ENCODE measurements at regions not wholly inside any gene's neighbourhood (a gene's known extent, or its start where the extent isn't known, plus 50 kb on each side); places are given as distances from the start of the nearest gene placed in this dataset.

DNA sequence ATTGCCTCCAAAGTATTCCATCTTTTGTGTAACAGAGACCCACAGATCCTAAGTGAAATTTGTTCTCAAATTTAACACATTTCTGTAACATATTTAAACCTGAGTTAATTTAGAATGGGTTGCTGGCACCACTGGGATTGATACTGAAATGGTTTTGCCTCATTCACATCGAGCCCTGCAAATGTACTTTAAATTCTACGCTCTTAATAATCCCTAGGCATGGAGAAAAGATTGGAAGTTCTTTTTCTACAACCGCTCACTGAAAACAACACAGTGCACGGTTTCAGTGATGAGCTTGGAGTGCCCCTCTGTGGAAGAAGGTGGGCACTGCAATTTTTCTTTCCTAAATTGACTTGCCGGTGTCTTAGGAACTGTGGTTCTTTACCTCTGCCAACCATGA, 109.9 kb upstream of the ATP11B start:
- TF ChIP-seq, protein P1, sequence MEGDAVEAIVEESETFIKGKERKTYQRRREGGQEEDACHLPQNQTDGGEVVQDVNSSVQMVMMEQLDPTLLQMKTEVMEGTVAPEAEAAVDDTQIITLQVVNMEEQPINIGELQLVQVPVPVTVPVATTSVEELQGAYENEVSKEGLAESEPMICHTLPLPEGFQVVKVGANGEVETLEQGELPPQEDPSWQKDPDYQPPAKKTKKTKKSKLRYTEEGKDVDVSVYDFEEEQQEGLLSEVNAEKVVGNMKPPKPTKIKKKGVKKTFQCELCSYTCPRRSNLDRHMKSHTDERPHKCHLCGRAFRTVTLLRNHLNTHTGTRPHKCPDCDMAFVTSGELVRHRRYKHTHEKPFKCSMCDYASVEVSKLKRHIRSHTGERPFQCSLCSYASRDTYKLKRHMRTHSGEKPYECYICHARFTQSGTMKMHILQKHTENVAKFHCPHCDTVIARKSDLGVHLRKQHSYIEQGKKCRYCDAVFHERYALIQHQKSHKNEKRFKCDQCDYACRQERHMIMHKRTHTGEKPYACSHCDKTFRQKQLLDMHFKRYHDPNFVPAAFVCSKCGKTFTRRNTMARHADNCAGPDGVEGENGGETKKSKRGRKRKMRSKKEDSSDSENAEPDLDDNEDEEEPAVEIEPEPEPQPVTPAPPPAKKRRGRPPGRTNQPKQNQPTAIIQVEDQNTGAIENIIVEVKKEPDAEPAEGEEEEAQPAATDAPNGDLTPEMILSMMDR (conservative IDR thresholded peaks at IDR 0.05; ENCODE audit: low read length) = peak; percentile 99
- TF ChIP-seq EZH2phosphoT487 (IDR thresholded peaks at IDR 0.05; ENCODE audit: borderline replicate concordance, low read depth, low read length) = no peak
- no peaks in the 10 kb centered on the region for H3K9me3 ChIP-seq (ENCODE audit: low read length)
- intact Hi-C loops (cut with micrococcal nuclease; ENCODE audit: unreplicated experiment) = loop anchor here (1.0 to 10.0 kb wide), 7 partner anchors 65 to 1579 kb away; no protein-coding TSS in a partner anchor
- peak overlapping the region; percentile 95 for H2AFZ ChIP-seq (ENCODE audit: low read length)
- CTCF ChIA-PET (ENCODE audit: unreplicated experiment) = interaction anchor here (1.1 kb wide), 2 partner anchors 30 to 65 kb away, joined by 3 to 4 read pairs; no protein-coding TSS in a partner anchor
- peak overlapping the region; percentile 54 for H3K27ac ChIP-seq (ENCODE audit: low read depth, low read length, poor library complexity, severe bottlenecking)
- no TSS peak for BruUV-seq (replicated peaks)
- H3K4me1 ChIP-seq (ENCODE audit: insufficient read depth, low read length, poor library complexity, severe bottlenecking) = peaks cover 12% of the 10 kb centered on the region
- no peaks in the 10 kb centered on the region for H4K20me1 ChIP-seq (ENCODE audit: insufficient read depth, low read length)
- no peaks in the 10 kb centered on the region for H3K79me2 ChIP-seq (ENCODE audit: insufficient read depth, low read depth, low read length)
- no peaks in the 10 kb centered on the region for H3K36me3 ChIP-seq (ENCODE audit: insufficient read depth, low read length)
- H3K4me2 ChIP-seq (ENCODE audit: low read length) = peak overlapping the region; percentile 75
- H3K4me3 ChIP-seq (ENCODE audit: low read depth, low read length, poor library complexity, severe bottlenecking) = no peak overlapping the region
- POLR2A ChIA-PET = interaction anchor here (0.6 to 1.2 kb wide), 6 partner anchors 11 to 291 kb away, joined by 3 to 4 read pairs (median 3); no protein-coding TSS in a partner anchor
- DNase-seq (ENCODE audit: low spot score) = peak; percentile 77
- H3K9me2 ChIP-seq (ENCODE audit: insufficient read depth, low read length) = no peaks in the 10 kb centered on the region

DNA sequence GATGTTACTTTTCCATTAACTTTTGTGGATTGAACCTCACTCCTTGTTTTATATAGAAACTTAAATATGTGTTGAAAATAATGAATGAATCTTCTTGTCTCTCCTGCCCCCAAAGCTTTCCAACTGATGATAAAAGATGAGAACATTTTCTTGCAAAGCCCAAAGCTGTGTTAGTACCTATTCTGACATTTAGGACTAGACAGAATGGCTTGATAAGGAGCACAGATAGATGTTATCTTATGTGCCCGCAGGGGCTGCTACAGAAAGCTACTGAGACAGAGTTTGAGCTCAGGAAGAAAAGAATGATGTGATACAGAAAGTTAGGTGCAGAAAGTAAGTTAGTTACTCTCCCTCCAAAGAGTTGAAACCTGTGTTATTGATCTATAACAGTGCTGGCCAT, 109.4 kb upstream of the ATP11B start:
- Histone ChIP-seq H4K20me1 (ENCODE audit: insufficient read depth, low read length) (no peaks in the 10 kb centered on the region), H3K4me2 (ENCODE audit: low read length) (peak overlapping the region; percentile 10), H3K4me3 (ENCODE audit: low read depth, low read length, poor library complexity, severe bottlenecking) (no peak overlapping the region), H3K9me2 (ENCODE audit: insufficient read depth, low read length) (no peaks in the 10 kb centered on the region), H2AFZ (ENCODE audit: low read length) (peak overlapping the region; percentile 95), H3K36me3 (ENCODE audit: insufficient read depth, low read length) (no peaks in the 10 kb centered on the region), H3K27ac (ENCODE audit: low read depth, low read length, poor library complexity, severe bottlenecking) (no peak overlapping the region), H3K79me2 (ENCODE audit: insufficient read depth, low read depth, low read length) (no peaks in the 10 kb centered on the region), H3K4me1 (ENCODE audit: insufficient read depth, low read length, poor library complexity, severe bottlenecking) (peaks cover 12% of the 10 kb centered on the region), H3K9me3 (ENCODE audit: low read length) (no peaks in the 10 kb centered on the region)
- ChIA-PET POLR2A (interaction anchor here (0.6 to 1.2 kb wide), 6 partner anchors 11 to 291 kb away, joined by 3 to 4 read pairs (median 3); no protein-coding TSS in a partner anchor), CTCF (ENCODE audit: unreplicated experiment) (interaction anchor here (1.1 kb wide), 2 partner anchors 30 to 66 kb away, joined by 3 to 4 read pairs; no protein-coding TSS in a partner anchor)
- TF ChIP-seq, protein P1 (conservative IDR thresholded peaks at IDR 0.05; ENCODE audit: low read length) = peak; percentile 4; the same call in 1 of the 2 replicates
- TF ChIP-seq EZH2phosphoT487 (IDR thresholded peaks at IDR 0.05; ENCODE audit: borderline replicate concordance, low read depth, low read length) = no peak
- intact Hi-C loops (cut with micrococcal nuclease; ENCODE audit: unreplicated experiment) = loop anchor here (1.0 to 10.0 kb wide), 7 partner anchors 66 to 1579 kb away; no protein-coding TSS in a partner anchor
- DNase-seq (ENCODE audit: low spot score) = no peak
- BruUV-seq (replicated peaks) = no TSS peak
